ENCODE measurements at regions not wholly inside any gene's neighbourhood (a gene's known extent, or its start where the extent isn't known, plus 50 kb on each side); places are given as distances from the start of the nearest gene placed in this dataset.
"Not testable (repeated sequence)": the region's sequence is repeated elsewhere in the genome, so short reads cannot be mapped to it uniquely, and the experiment has no call there.

GRCh38 chr4:104615926-104616325 lies 121.2 kb upstream of the CXXC4 start:
- peaks cover 0 to 11% of the 10 kb centered on the region in 2 donors for H3K4me1 ChIP-seq (replicated peaks in 1 of 2)
- in situ Hi-C loops (cut with MboI; ENCODE audit: low pct_unique_long_range_greater_than_20kb in 2 of 9, low sequenced_read_pairs in 9 of 9, unreplicated experiment in 9 of 9) = no loop called here

DNA sequence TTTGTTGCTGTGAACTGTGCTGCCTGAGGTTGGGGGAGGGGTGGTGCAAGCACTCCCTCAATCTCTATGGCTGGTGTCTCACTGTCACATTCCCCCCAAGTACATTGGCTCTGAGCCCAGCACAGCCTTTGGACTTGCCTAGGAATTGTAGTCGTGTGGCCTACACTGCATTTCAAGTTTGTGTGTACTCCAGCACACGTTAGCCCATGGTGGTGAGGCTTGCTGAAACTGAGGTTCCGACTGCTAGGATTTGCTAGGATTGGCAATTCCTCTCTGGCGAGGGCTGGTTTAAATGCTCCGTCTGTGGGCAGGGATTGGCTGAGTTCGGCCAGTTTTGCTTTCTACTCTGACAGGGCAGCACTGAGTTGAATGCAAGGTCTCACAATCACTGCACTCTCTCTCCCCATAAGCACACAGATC lies 121.7 kb upstream of the CXXC4 start:
- Histone ChIP-seq H3K4me3 (no peak overlapping the region), H3K27ac (no peak overlapping the region), H3K4me1 (replicated peaks in 1 of 2) (peaks cover 0 to 11% of the 10 kb centered on the region in 2 donors)
- WGBS, 10 experiments = 0 to 88% (median 82%) methylated on average over 2 to 4 of the region's 6 CpGs; no CpG with 5 or more reads in 6 of the 10 experiments
- ATAC-seq (replicated peaks in 6 of 8) = peak in 5 of 8 experiments; percentile 49 to 95 (median 81)
- in situ Hi-C loops (cut with MboI; ENCODE audit: low pct_unique_long_range_greater_than_20kb in 2 of 9, low sequenced_read_pairs in 9 of 9, unreplicated experiment in 9 of 9) = no loop called here

More at GRCh38 chr4:104615926-104616325, 121.2 kb upstream of the CXXC4 start:
- ATAC-seq (replicated peaks in 6 of 8) = no peak
- Histone ChIP-seq H3K27ac (no peak overlapping the region), H3K4me3 (no peak overlapping the region)
- 0 to 100% methylated on average over 1 of the region's 2 CpGs; no CpG with 5 or more reads in 8 of the 10 experiments for WGBS, 10 experiments

DNA sequence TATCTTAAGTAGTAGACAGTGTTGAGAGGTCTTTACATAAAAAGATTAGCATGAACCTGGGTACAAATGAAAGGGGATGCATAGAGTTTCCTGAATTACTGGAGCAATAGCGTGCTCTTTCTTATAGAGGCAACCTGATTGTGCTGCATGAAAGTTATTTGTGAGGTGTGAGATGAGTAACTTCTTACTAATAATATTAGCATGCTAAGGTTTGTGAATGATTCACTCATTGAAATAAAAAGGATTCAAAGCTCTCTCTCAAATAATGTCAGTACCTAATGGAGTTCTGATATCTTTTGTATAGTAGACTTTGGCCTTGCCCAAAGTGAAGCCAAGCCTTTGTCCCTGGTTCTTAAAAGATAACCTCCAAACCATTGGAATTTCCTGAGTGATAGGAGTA lies 131.0 kb upstream of the CXXC4 start:
- WGBS, 10 experiments = 0 to 100% (median 28%) methylated on average over 1 of the region's 1 CpG; no CpG with 5 or more reads in 4 of the 10 experiments
- H3K4me1 ChIP-seq (replicated peaks in 1 of 2) = no peaks in the 10 kb centered on the region
- no peak overlapping the region for H3K4me3 ChIP-seq
- no peak for ATAC-seq (replicated peaks in 6 of 8)
- H3K27ac ChIP-seq = no peak overlapping the region
- in situ Hi-C loops (cut with MboI; ENCODE audit: low pct_unique_long_range_greater_than_20kb in 2 of 9, low sequenced_read_pairs in 9 of 9, unreplicated experiment in 9 of 9) = no loop called here

GRCh38 chr4:104629601-104630000 lies 134.9 kb upstream of the CXXC4 start:
- ATAC-seq (replicated peaks in 6 of 8) = no peak
- in situ Hi-C loops (cut with MboI; ENCODE audit: low pct_unique_long_range_greater_than_20kb in 2 of 9, low sequenced_read_pairs in 9 of 9, unreplicated experiment in 9 of 9) = no loop called here

GRCh38 chr4:104630272-104630671 lies 135.6 kb upstream of the CXXC4 start:
- H3K4me1 ChIP-seq (replicated peaks in 1 of 2) = no peaks in the 10 kb centered on the region
- ATAC-seq (replicated peaks in 6 of 8) = no peak
- in situ Hi-C loops (cut with MboI; ENCODE audit: low pct_unique_long_range_greater_than_20kb in 2 of 9, low sequenced_read_pairs in 9 of 9, unreplicated experiment in 9 of 9) = no loop called here
- no peak overlapping the region for H3K4me3 ChIP-seq
- no peak overlapping the region for H3K27ac ChIP-seq
- WGBS, 10 experiments = 0 to 100% (median 88%) methylated on average over 1 of the region's 1 CpG; no CpG with 5 or more reads in 3 of the 10 experiments

More at GRCh38 chr4:104629601-104630000, 134.9 kb upstream of the CXXC4 start:
- no peaks in the 10 kb centered on the region for H3K4me1 ChIP-seq (replicated peaks in 1 of 2)
- WGBS, 10 experiments = 0 to 100% (median 49%) methylated on average over 1 of the region's 1 CpG; no CpG with 5 or more reads in 2 of the 10 experiments
- H3K4me3 ChIP-seq = no peak overlapping the region
- H3K27ac ChIP-seq = no peak overlapping the region

DNA sequence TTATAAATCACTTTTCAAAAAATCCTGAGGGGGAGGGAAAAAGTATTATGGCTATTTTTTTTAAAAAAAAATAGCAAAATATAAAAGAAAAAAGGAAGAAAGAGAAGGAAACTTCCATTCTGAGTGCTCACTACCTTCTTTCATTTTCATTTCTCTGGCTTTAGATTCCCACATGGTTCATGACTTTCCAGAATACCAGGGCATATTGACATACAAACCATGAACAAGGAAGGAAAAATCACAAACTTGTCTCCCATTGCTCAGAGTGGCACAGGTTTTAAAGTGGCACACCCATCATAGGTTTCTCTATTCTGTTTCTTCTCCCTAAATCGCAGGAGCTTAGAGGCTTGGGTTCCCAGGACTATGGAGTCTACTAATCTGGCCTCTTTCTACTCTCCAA lies 136.3 kb upstream of the CXXC4 start:
- 0 to 100% (median 83%) methylated on average over 1 of the region's 1 CpG; no CpG with 5 or more reads in 2 of the 10 experiments for WGBS, 10 experiments
- no peak overlapping the region for H3K4me3 ChIP-seq
- ATAC-seq (replicated peaks in 6 of 8) = no peak
- in situ Hi-C loops (cut with MboI; ENCODE audit: low pct_unique_long_range_greater_than_20kb in 2 of 9, low sequenced_read_pairs in 9 of 9, unreplicated experiment in 9 of 9) = no loop called here
- H3K4me1 ChIP-seq (replicated peaks in 1 of 2) = no peaks in the 10 kb centered on the region
- H3K27ac ChIP-seq = no peak overlapping the region

- in situ Hi-C loops (cut with MboI; ENCODE audit: low pct_unique_long_range_greater_than_20kb in 2 of 9, low sequenced_read_pairs in 9 of 9, unreplicated experiment in 9 of 9) = no loop called here
- no peak overlapping the region for H3K27ac ChIP-seq
- peaks cover 10 to 15% of the 10 kb centered on the region in 2 donors for H3K4me1 ChIP-seq (replicated peaks in 1 of 2)
- no peak overlapping the region for H3K4me3 ChIP-seq
- WGBS, 10 experiments = 0 to 14% (median 0%) methylated on average over 1 to 3 of the region's 3 CpGs
- peak in 5 of 8 experiments; percentile 100 for ATAC-seq (replicated peaks in 6 of 8)
Observed at GRCh38 chr4:104641418-104641817, 146.7 kb upstream of the CXXC4 start.

GRCh38 chr4:104642521-104642920 lies 147.8 kb upstream of the CXXC4 start:
- in situ Hi-C loops (cut with MboI; ENCODE audit: low pct_unique_long_range_greater_than_20kb in 2 of 9, low sequenced_read_pairs in 9 of 9, unreplicated experiment in 9 of 9) = no loop called here
- 0 to 83% (median 68%) methylated on average over 1 to 3 of the region's 3 CpGs for WGBS, 10 experiments
- no peak for ATAC-seq (replicated peaks in 6 of 8)
- Histone ChIP-seq H3K4me1 (replicated peaks in 1 of 2) (peaks cover 10 to 15% of the 10 kb centered on the region in 2 donors), H3K4me3 (no peak overlapping the region), H3K27ac (no peak overlapping the region)

DNA sequence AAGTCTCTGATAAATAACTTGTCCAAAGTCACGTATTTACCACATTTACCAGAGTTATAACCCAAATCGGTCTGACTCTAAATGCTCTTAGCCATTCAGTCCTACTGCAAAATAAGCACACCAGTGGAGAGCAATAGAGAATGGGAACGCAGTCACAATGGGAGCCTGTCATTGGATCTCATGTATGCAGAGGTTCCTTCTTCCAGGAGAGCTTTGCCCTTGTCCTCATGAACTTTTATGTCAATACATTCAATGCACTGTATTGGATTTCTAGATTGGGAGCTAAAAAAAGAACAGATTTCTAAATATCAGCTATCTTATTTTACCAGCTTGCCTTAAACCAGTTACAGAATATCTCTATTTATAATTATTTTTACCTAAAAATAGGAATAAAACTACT lies 149.1 kb upstream of the CXXC4 start:
- no peak for ATAC-seq (replicated peaks in 6 of 8)
- Histone ChIP-seq H3K4me3 (no peak overlapping the region), H3K4me1 (replicated peaks in 1 of 2) (peaks cover 10 to 15% of the 10 kb centered on the region in 2 donors), H3K27ac (no peak overlapping the region)
- in situ Hi-C loops (cut with MboI; ENCODE audit: low pct_unique_long_range_greater_than_20kb in 2 of 9, low sequenced_read_pairs in 9 of 9, unreplicated experiment in 9 of 9) = no loop called here
- WGBS, 10 experiments = 16 to 100% (median 55%) methylated on average over 1 to 3 of the region's 3 CpGs; no CpG with 5 or more reads in 1 of the 10 experiments

- Histone ChIP-seq H3K4me3 (no peak overlapping the region), H3K27ac (no peak overlapping the region), H3K4me1 (replicated peaks in 1 of 2) (no peaks in the 10 kb centered on the region)
- in situ Hi-C loops (cut with MboI; ENCODE audit: low pct_unique_long_range_greater_than_20kb in 2 of 9, low sequenced_read_pairs in 9 of 9, unreplicated experiment in 9 of 9) = no loop called here
- 30 to 100% (median 100%) methylated on average over 1 of the region's 1 CpG; no CpG with 5 or more reads in 1 of the 10 experiments for WGBS, 10 experiments
- no peak for ATAC-seq (replicated peaks in 6 of 8)
Observed at GRCh38 chr4:104649631-104650030, 154.9 kb upstream of the CXXC4 start.

- ATAC-seq (replicated peaks in 6 of 8); H3K27ac ChIP-seq; H3K4me1 ChIP-seq (replicated peaks in 1 of 2); H3K4me3 ChIP-seq; in situ Hi-C loops (cut with MboI; ENCODE audit: low pct_unique_long_range_greater_than_20kb in 2 of 9, low sequenced_read_pairs in 9 of 9, unreplicated experiment in 9 of 9): not testable (repeated sequence)
- WGBS, 10 experiments = 7 to 100% (median 58%) methylated on average over 1 to 3 of the region's 3 CpGs; no CpG with 5 or more reads in 6 of the 10 experiments
Observed at GRCh38 chr4:104662269-104662668, 167.6 kb upstream of the CXXC4 start.

DNA sequence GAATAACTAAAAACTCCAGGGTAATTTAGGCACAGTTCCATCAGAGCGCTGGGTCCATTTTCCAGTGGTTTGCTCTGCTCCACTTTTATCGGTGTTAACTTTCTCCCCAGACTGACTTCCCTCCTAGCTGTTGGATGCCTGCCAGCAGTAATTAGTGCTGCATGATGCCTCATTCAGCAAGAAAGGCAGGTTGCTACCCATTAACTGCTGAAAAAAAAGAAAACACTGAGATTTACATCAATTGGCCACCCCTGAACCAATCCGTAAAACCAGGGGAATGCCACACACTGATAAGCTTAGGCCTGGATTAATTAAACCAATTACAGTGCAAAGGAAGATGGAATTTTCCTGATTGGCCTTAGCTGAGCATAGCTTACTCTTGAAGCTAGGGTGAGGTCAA lies 182.4 kb upstream of the CXXC4 start:
- Histone ChIP-seq H3K4me1 (replicated peaks in 1 of 2) (peaks cover 0 to 3% of the 10 kb centered on the region in 2 donors), H3K4me3 (no peak overlapping the region), H3K27ac (no peak overlapping the region)
- WGBS, 10 experiments = 0 to 40% (median 34%) methylated on average over 1 to 3 of the region's 3 CpGs
- in situ Hi-C loops (cut with MboI; ENCODE audit: low pct_unique_long_range_greater_than_20kb in 2 of 9, low sequenced_read_pairs in 9 of 9, unreplicated experiment in 9 of 9) = no loop called here
- peak in 5 of 8 experiments; percentile 30 to 62 (median 58) for ATAC-seq (replicated peaks in 6 of 8)

DNA sequence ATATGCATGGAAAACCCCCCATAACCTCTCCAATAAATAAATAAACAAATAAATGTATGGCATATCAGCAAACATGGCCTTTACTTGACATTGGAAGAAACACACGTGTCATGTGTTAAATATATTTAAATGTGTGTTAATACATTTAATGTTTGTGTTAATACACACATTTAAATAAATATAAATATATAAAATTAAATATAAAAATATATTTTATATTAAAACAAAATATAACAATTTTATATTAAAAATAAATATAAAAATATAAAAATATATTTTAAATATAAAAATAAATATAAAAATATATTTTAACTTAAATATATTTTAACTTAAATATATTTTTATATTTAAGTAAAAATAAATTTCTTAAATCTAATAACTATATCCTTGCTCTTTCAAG lies 187.6 kb upstream of the CXXC4 start:
- Histone ChIP-seq H3K27ac (no peak overlapping the region), H3K4me3 (no peak overlapping the region), H3K4me1 (replicated peaks in 1 of 2) (peaks cover 0 to under 1% of the 10 kb centered on the region in 2 donors)
- WGBS, 10 experiments = 0 to 100% (median 75%) methylated on average over 1 of the region's 1 CpG; no CpG with 5 or more reads in 1 of the 10 experiments
- in situ Hi-C loops (cut with MboI; ENCODE audit: low pct_unique_long_range_greater_than_20kb in 2 of 9, low sequenced_read_pairs in 9 of 9, unreplicated experiment in 9 of 9) = no loop called here
- no peak for ATAC-seq (replicated peaks in 6 of 8)

DNA sequence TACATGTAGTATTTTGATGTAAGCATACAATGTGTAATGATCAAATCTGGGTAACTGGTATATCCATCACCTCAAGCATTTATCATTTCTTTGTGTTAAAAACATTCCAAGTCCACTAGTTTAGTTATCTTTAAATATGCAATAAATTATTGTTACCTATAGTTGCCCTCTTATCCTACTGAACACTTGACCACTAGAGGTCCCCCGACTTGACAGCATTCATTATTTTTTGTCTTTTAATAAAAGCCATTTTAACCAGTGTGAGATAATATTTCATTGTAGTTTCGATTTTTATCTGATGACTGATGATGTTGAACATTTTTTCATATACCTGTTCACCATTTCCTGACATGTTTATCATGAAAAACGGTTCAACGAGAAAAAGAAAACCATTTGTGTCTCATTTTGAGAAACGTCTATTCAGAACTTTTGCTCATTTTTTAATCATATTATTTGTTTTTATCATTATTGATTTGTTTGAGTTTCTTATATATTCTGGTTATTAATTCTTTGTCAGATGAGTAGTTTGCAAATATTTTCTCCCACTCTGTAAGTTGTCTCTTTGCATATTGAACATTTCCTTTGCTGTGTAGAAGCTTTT lies 199.0 kb upstream of the CXXC4 start:
- Histone ChIP-seq H3K4me1 (replicated peaks in 1 of 2) (no peaks in the 10 kb centered on the region), H3K4me3 (no peak overlapping the region), H3K27ac (no peak overlapping the region)
- in situ Hi-C loops (cut with MboI; ENCODE audit: low pct_unique_long_range_greater_than_20kb in 2 of 9, low sequenced_read_pairs in 9 of 9, unreplicated experiment in 9 of 9) = no loop called here
- 3 to 100% (median 79%) methylated on average over 1 to 5 of the region's 5 CpGs for WGBS, 10 experiments
- ATAC-seq (replicated peaks in 6 of 8) = no peak
